ENCODE measurements at regions not wholly inside any gene's neighbourhood (a gene's known extent, or its start where the extent isn't known, plus 50 kb on each side); places are given as distances from the start of the nearest gene placed in this dataset.
"Not testable (repeated sequence)": the region's sequence is repeated elsewhere in the genome, so short reads cannot be mapped to it uniquely, and the experiment has no call there.

GRCh38 chr4:180341926-180342325 lies 1901.3 kb upstream of the TENM3 start:
- Histone ChIP-seq H3K27me3 (no peaks in the 10 kb centered on the region), H3K9me3 (no peaks in the 10 kb centered on the region), H3K4me1 (no peaks in the 10 kb centered on the region), H3K36me3 (no peaks in the 10 kb centered on the region), H3K4me3 (ENCODE audit: low read depth, low read length) (no peak overlapping the region)
- TF ChIP-seq CTCF (IDR thresholded peaks at IDR 0.05; ENCODE audit: low read depth, low read length), result no peak
- no peak for DNase-seq

- TF ChIP-seq CTCF (IDR thresholded peaks at IDR 0.05; ENCODE audit: low read depth, low read length), result no peak
- no peaks in the 10 kb centered on the region for H3K9me3 ChIP-seq
Measured at GRCh38 chr4:180350901-180351300, 1892.3 kb upstream of the TENM3 start.

GRCh38 chr4:180356766-180357165 lies 1886.4 kb upstream of the TENM3 start:
- Histone ChIP-seq H3K36me3 (no peaks in the 10 kb centered on the region), H3K9me3 (no peaks in the 10 kb centered on the region), H3K4me3 (ENCODE audit: low read depth, low read length) (no peak overlapping the region), H3K4me1 (no peaks in the 10 kb centered on the region), H3K27me3 (no peaks in the 10 kb centered on the region)
- DNase-seq, result no peak
- no peak for TF ChIP-seq CTCF (IDR thresholded peaks at IDR 0.05; ENCODE audit: low read depth, low read length)

More at GRCh38 chr4:180350901-180351300, 1892.3 kb upstream of the TENM3 start:
- Histone ChIP-seq H3K4me3 (ENCODE audit: low read depth, low read length) (no peak overlapping the region), H3K4me1 (no peaks in the 10 kb centered on the region), H3K36me3 (no peaks in the 10 kb centered on the region), H3K27me3 (no peaks in the 10 kb centered on the region)
- no peak for DNase-seq

- not testable (repeated sequence) for DNase-seq; H3K36me3 ChIP-seq; H3K27me3 ChIP-seq; H3K4me1 ChIP-seq; H3K9me3 ChIP-seq; H3K4me3 ChIP-seq (ENCODE audit: low read depth, low read length)
Measured at GRCh38 chr4:180360113-180360512, 1883.1 kb upstream of the TENM3 start.

GRCh38 chr4:180363815-180364214 lies 1879.4 kb upstream of the TENM3 start:
- TF ChIP-seq CTCF (IDR thresholded peaks at IDR 0.05; ENCODE audit: low read depth, low read length), result no peak
- H3K4me1 ChIP-seq, result no peaks in the 10 kb centered on the region
- no peaks in the 10 kb centered on the region for H3K27me3 ChIP-seq
- no peak for DNase-seq
- H3K4me3 ChIP-seq (ENCODE audit: low read depth, low read length), result no peak overlapping the region
- no peaks in the 10 kb centered on the region for H3K36me3 ChIP-seq
- no peaks in the 10 kb centered on the region for H3K9me3 ChIP-seq

- H3K4me1 ChIP-seq, result peaks cover under 1% of the 10 kb centered on the region; the same call in 1 of the 2 replicates
- H3K9me3 ChIP-seq, result no peaks in the 10 kb centered on the region
- no peak for DNase-seq
- H3K4me3 ChIP-seq (ENCODE audit: low read depth, low read length), result no peak overlapping the region
- no peaks in the 10 kb centered on the region for H3K27me3 ChIP-seq
- no peaks in the 10 kb centered on the region for H3K36me3 ChIP-seq
- no peak for TF ChIP-seq CTCF (IDR thresholded peaks at IDR 0.05; ENCODE audit: low read depth, low read length)
Measured at GRCh38 chr4:180372691-180373090, 1870.5 kb upstream of the TENM3 start.

- Histone ChIP-seq H3K4me1 (peaks cover 5% of the 10 kb centered on the region), H3K9me3 (no peaks in the 10 kb centered on the region), H3K36me3 (no peaks in the 10 kb centered on the region), H3K4me3 (ENCODE audit: low read depth, low read length) (no peak overlapping the region), H3K27me3 (no peaks in the 10 kb centered on the region)
- no peak for TF ChIP-seq CTCF (IDR thresholded peaks at IDR 0.05; ENCODE audit: low read depth, low read length)
- no peak for DNase-seq
Measured at GRCh38 chr4:180377741-180378140, 1865.5 kb upstream of the TENM3 start.
